ENCODE measurements at regions not wholly inside any gene's neighbourhood (a gene's known extent, or its start where the extent isn't known, plus 50 kb on each side); places are given as distances from the start of the nearest gene placed in this dataset.
"Not testable (repeated sequence)": the region's sequence is repeated elsewhere in the genome, so short reads cannot be mapped to it uniquely, and the experiment has no call there.

- Mint-ChIP-seq H3K27ac (no peak overlapping the region), H3K36me3 (ENCODE audit: low read depth) (no peaks in the 10 kb centered on the region), H3K4me3 (no peak overlapping the region), H3K9me3 (no peaks in the 10 kb centered on the region), H3K4me1 (ENCODE audit: low read depth) (no peaks in the 10 kb centered on the region), H3K27me3 (ENCODE audit: low read depth) (no peaks in the 10 kb centered on the region)
- DNase-seq (ENCODE audit: low spot score), result no peak
Observed at GRCh38 chr4:148557793-148558192, 115.6 kb upstream of the NR3C2 start.

GRCh38 chr4:148550788-148551187, 108.6 kb upstream of the NR3C2 start:
- H3K27ac Mint-ChIP-seq, result no peak overlapping the region
- DNase-seq (ENCODE audit: low spot score), result no peak
- H3K36me3 Mint-ChIP-seq (ENCODE audit: low read depth), result no peaks in the 10 kb centered on the region
- H3K4me3 Mint-ChIP-seq, result no peak overlapping the region
- H3K4me1 Mint-ChIP-seq (ENCODE audit: low read depth), result no peaks in the 10 kb centered on the region
- no peaks in the 10 kb centered on the region for H3K9me3 Mint-ChIP-seq
- peaks cover 3% of the 10 kb centered on the region for H3K27me3 Mint-ChIP-seq (ENCODE audit: low read depth)

- no peak overlapping the region for H3K27ac Mint-ChIP-seq
- no peaks in the 10 kb centered on the region for H3K36me3 Mint-ChIP-seq (ENCODE audit: low read depth)
- no peak for DNase-seq (ENCODE audit: low spot score)
- peaks cover 2% of the 10 kb centered on the region for H3K4me1 Mint-ChIP-seq (ENCODE audit: low read depth)
- peaks cover 3% of the 10 kb centered on the region for H3K27me3 Mint-ChIP-seq (ENCODE audit: low read depth)
- H3K4me3 Mint-ChIP-seq, result no peak overlapping the region
- no peaks in the 10 kb centered on the region for H3K9me3 Mint-ChIP-seq
Observed at GRCh38 chr4:148542922-148543623, 100.9 kb upstream of the NR3C2 start.

GRCh38 chr4:148540622-148541326, 98.6 kb upstream of the NR3C2 start:
- no peaks in the 10 kb centered on the region for H3K36me3 Mint-ChIP-seq (ENCODE audit: low read depth)
- no peak overlapping the region for H3K4me3 Mint-ChIP-seq
- H3K27ac Mint-ChIP-seq, result no peak overlapping the region
- peaks cover 2% of the 10 kb centered on the region for H3K4me1 Mint-ChIP-seq (ENCODE audit: low read depth)
- DNase-seq (ENCODE audit: low spot score), result no peak
- no peaks in the 10 kb centered on the region for H3K27me3 Mint-ChIP-seq (ENCODE audit: low read depth)
- H3K9me3 Mint-ChIP-seq, result no peaks in the 10 kb centered on the region

GRCh38 chr4:148539387-148539786, 97.2 kb upstream of the NR3C2 start:
- H3K4me1 Mint-ChIP-seq (ENCODE audit: low read depth), result peaks cover 2% of the 10 kb centered on the region

GRCh38 chr4:148533851-148534250, 91.6 kb upstream of the NR3C2 start:
- not testable (repeated sequence) for H3K4me1 Mint-ChIP-seq (ENCODE audit: low read depth); H3K27ac Mint-ChIP-seq; H3K36me3 Mint-ChIP-seq (ENCODE audit: low read depth); DNase-seq (ENCODE audit: low spot score); H3K4me3 Mint-ChIP-seq; H3K27me3 Mint-ChIP-seq (ENCODE audit: low read depth)
- H3K9me3 Mint-ChIP-seq, result peaks cover 36% of the 10 kb centered on the region

More at GRCh38 chr4:148539387-148539786, 97.2 kb upstream of the NR3C2 start:
- H3K4me3 Mint-ChIP-seq, result no peak overlapping the region
- no peaks in the 10 kb centered on the region for H3K36me3 Mint-ChIP-seq (ENCODE audit: low read depth)
- H3K27ac Mint-ChIP-seq, result no peak overlapping the region
- H3K27me3 Mint-ChIP-seq (ENCODE audit: low read depth), result no peaks in the 10 kb centered on the region
- no peak for DNase-seq (ENCODE audit: low spot score)
- H3K9me3 Mint-ChIP-seq, result peaks cover 6% of the 10 kb centered on the region

- Mint-ChIP-seq H3K27me3 (ENCODE audit: low read depth) (no peaks in the 10 kb centered on the region), H3K9me3 (peaks cover 36% of the 10 kb centered on the region), H3K4me3 (no peak overlapping the region), H3K27ac (no peak overlapping the region), H3K4me1 (ENCODE audit: low read depth) (no peaks in the 10 kb centered on the region), H3K36me3 (ENCODE audit: low read depth) (peaks cover 1% of the 10 kb centered on the region)
- DNase-seq (ENCODE audit: low spot score), result no peak
Observed at GRCh38 chr4:148530114-148530513, 87.9 kb upstream of the NR3C2 start.

GRCh38 chr4:148527571-148527970, 85.4 kb upstream of the NR3C2 start:
- H3K36me3 Mint-ChIP-seq (ENCODE audit: low read depth), result no peaks in the 10 kb centered on the region
- DNase-seq (ENCODE audit: low spot score), result no peak

GRCh38 chr4:148522995-148523394, 80.8 kb upstream of the NR3C2 start:
- no peaks in the 10 kb centered on the region for H3K9me3 Mint-ChIP-seq
- H3K4me1 Mint-ChIP-seq (ENCODE audit: low read depth), result no peaks in the 10 kb centered on the region
- no peaks in the 10 kb centered on the region for H3K27me3 Mint-ChIP-seq (ENCODE audit: low read depth)
- H3K27ac Mint-ChIP-seq, result no peak overlapping the region
- H3K36me3 Mint-ChIP-seq (ENCODE audit: low read depth), result no peaks in the 10 kb centered on the region
- no peak for DNase-seq (ENCODE audit: low spot score)
- no peak overlapping the region for H3K4me3 Mint-ChIP-seq

More at GRCh38 chr4:148527571-148527970, 85.4 kb upstream of the NR3C2 start:
- Mint-ChIP-seq H3K27me3 (ENCODE audit: low read depth) (no peaks in the 10 kb centered on the region), H3K27ac (no peak overlapping the region), H3K9me3 (peaks cover 12% of the 10 kb centered on the region), H3K4me1 (ENCODE audit: low read depth) (no peaks in the 10 kb centered on the region), H3K4me3 (no peak overlapping the region)

- no peak for DNase-seq (ENCODE audit: low spot score)
- Mint-ChIP-seq H3K4me1 (ENCODE audit: low read depth) (peaks cover 3% of the 10 kb centered on the region), H3K27me3 (ENCODE audit: low read depth) (no peaks in the 10 kb centered on the region), H3K4me3 (no peak overlapping the region), H3K27ac (no peak overlapping the region), H3K9me3 (no peaks in the 10 kb centered on the region), H3K36me3 (ENCODE audit: low read depth) (no peaks in the 10 kb centered on the region)
Observed at GRCh38 chr4:148515248-148515647, 73.0 kb upstream of the NR3C2 start.

GRCh38 chr4:148514581-148514980, 72.4 kb upstream of the NR3C2 start:
- no peaks in the 10 kb centered on the region for H3K27me3 Mint-ChIP-seq (ENCODE audit: low read depth)
- H3K4me1 Mint-ChIP-seq (ENCODE audit: low read depth), result peaks cover 3% of the 10 kb centered on the region
- no peaks in the 10 kb centered on the region for H3K36me3 Mint-ChIP-seq (ENCODE audit: low read depth)
- no peak for DNase-seq (ENCODE audit: low spot score)
- no peak overlapping the region for H3K27ac Mint-ChIP-seq
- H3K4me3 Mint-ChIP-seq, result no peak overlapping the region
- H3K9me3 Mint-ChIP-seq, result no peaks in the 10 kb centered on the region

GRCh38 chr4:148514041-148514440, 71.8 kb upstream of the NR3C2 start:
- no peak for DNase-seq (ENCODE audit: low spot score)
- H3K9me3 Mint-ChIP-seq, result no peaks in the 10 kb centered on the region
- H3K4me3 Mint-ChIP-seq, result no peak overlapping the region
- no peak overlapping the region for H3K27ac Mint-ChIP-seq
- H3K4me1 Mint-ChIP-seq (ENCODE audit: low read depth), result peaks cover 3% of the 10 kb centered on the region
- H3K36me3 Mint-ChIP-seq (ENCODE audit: low read depth), result no peaks in the 10 kb centered on the region
- no peaks in the 10 kb centered on the region for H3K27me3 Mint-ChIP-seq (ENCODE audit: low read depth)

- DNase-seq (ENCODE audit: low spot score), result no peak
- Mint-ChIP-seq H3K4me1 (ENCODE audit: low read depth) (peaks cover 3% of the 10 kb centered on the region), H3K27me3 (ENCODE audit: low read depth) (no peaks in the 10 kb centered on the region), H3K27ac (no peak overlapping the region), H3K36me3 (ENCODE audit: low read depth) (no peaks in the 10 kb centered on the region), H3K4me3 (no peak overlapping the region), H3K9me3 (no peaks in the 10 kb centered on the region)
Observed at GRCh38 chr4:148510211-148510610, 68.0 kb upstream of the NR3C2 start.

GRCh38 chr4:148503681-148504080, 61.5 kb upstream of the NR3C2 start:
- Mint-ChIP-seq H3K36me3 (ENCODE audit: low read depth) (no peaks in the 10 kb centered on the region), H3K4me1 (ENCODE audit: low read depth) (no peaks in the 10 kb centered on the region), H3K27ac (no peak overlapping the region), H3K27me3 (ENCODE audit: low read depth) (no peaks in the 10 kb centered on the region), H3K9me3 (no peaks in the 10 kb centered on the region), H3K4me3 (no peak overlapping the region)
- no peak for DNase-seq (ENCODE audit: low spot score)

All from T-helper 2 cell treated with Interferon-gamma antibody and Interleukin-4, amounts not matched to agents 5 μg/mL and 100 μg/mL, for 36 hours (primary cell).